HL-60 (cell line): ENCODE measurements at regions not wholly inside any gene's neighbourhood (a gene's known extent, or its start where the extent isn't known, plus 50 kb on each side); places are given as distances from the start of the nearest gene placed in this dataset.

Experiments
- CTCF ChIP-seq: IDR thresholded peaks from one replicate; pipeline ENCODE4 v1.5.1; 2011; ENCODE audit warnings: low read length, control low read depth, inconsistent platforms; ENCODE audit not compliant: insufficient read depth
- POLR2AphosphoS5 ChIP-seq: IDR thresholded peaks from 2 replicates; pipeline ENCODE4 v1.6.1; 2012; ENCODE audit warnings: low read depth

GRCh38 chr11:96579656-96580055 lies 189.8 kb downstream of the JRKL start:
- TF ChIP-seq POLR2AphosphoS5: no peak
- TF ChIP-seq CTCF: no peak
